GM12878 (cell line): ENCODE measurements at regions not wholly inside any gene's neighbourhood (a gene's known extent, or its start where the extent isn't known, plus 50 kb on each side); places are given as distances from the start of the nearest gene placed in this dataset.

ENCODE experiments used
- ATAC-seq: fragments of 200-7000 bp; cut with Tn5 transposase; 3 replicates; pipeline ENCODE4 v1.9.1; 2020; ENCODE audit warnings: mild to moderate bottlenecking, moderate library complexity
- BruUV-seq: library from RNA; stranded (reverse); fragments of 400-500 nt; replicated peaks from 2 replicates; lab custom pipeline; 2021; lab: Mats Ljungman, UMichigan
- CTCF ChIA-PET: fragments of 300-600 bp; sonication (Branson Sonifier 250); formaldehyde crosslinking; extraction: SDS; loops from one replicate; lab custom pipeline; 2021; ENCODE audit warnings: inconsistent platforms; lab: Yijun Ruan, JAX
- POLR2A ChIA-PET: fragments of 350-600 bp; formaldehyde crosslinking; extraction: SDS; loops from one replicate; lab custom pipeline; 2021; ENCODE audit warnings: inconsistent platforms; lab: Charles Lee
- RAD21 ChIA-PET: fragments of 300-600 bp; sonication (Branson Sonifier 250); formaldehyde crosslinking; loops from one replicate; lab custom pipeline; 2023; ENCODE audit warnings: antibody characterized with exemption; ENCODE audit not compliant: unreplicated experiment; lab: Charles Lee
- SMC1A ChIA-PET: fragments of 300-600 bp; sonication (Branson Sonifier 250); formaldehyde crosslinking; loops from one replicate; lab custom pipeline; 2023; ENCODE audit not compliant: unreplicated experiment, uncharacterized antibody; lab: Charles Lee
- DNase-seq: peaks from one replicate; pipeline ENCODE4 v3.0.0-alpha.2; 2011; ENCODE audit warnings: low read depth, low spot score
- FAIRE-seq: peaks from 3 replicates; lab custom pipeline; 2011; peaks lifted over from hg19 to GRCh38; lab: Jason Lieb, UNC
- H2AFZ ChIP-seq: 2 replicates; pipeline ENCODE4 v1.6.0; 2011; ENCODE audit warnings: low read depth, low read length, control low read depth; ENCODE audit not compliant: control insufficient read depth
- H3K27ac ChIP-seq: 2 replicates; pipeline ENCODE4 v1.5.1; 2011; ENCODE audit warnings: control low read depth; ENCODE audit not compliant: control insufficient read depth, insufficient read depth
- H3K27me3 ChIP-seq, 2 experiments: replicated peaks in 1 of 2; 2 replicates each; pipeline versions ENCODE4 v1.6.0 to v1.6.1; 2011; ENCODE audit warnings: low read length in 1 of 2; ENCODE audit not compliant: control insufficient read depth in 2 of 2, insufficient read depth in 2 of 2
- H3K36me3 ChIP-seq, 2 experiments: 2 replicates each; pipeline ENCODE4 v1.5.1; 2011; ENCODE audit warnings: low read length in 1 of 2; ENCODE audit not compliant: control insufficient read depth in 2 of 2, insufficient read depth in 2 of 2
- H3K4me1 ChIP-seq: 2 replicates; pipeline ENCODE4 v1.6.1; 2011; ENCODE audit warnings: mild to moderate bottlenecking, low read length, moderate library complexity, mixed read lengths; ENCODE audit not compliant: control insufficient read depth, insufficient read depth
- H3K4me2 ChIP-seq: 2 replicates; pipeline ENCODE4 v1.6.0; 2011; ENCODE audit warnings: control low read depth; ENCODE audit not compliant: control insufficient read depth, insufficient read depth
- H3K4me3 ChIP-seq: fragments of 200-600 bp; sonication (generic); 2 replicates; pipeline ENCODE4 v1.5.1; 2016
- H3K79me2 ChIP-seq: 2 replicates; pipeline ENCODE4 v1.6.0; 2011; ENCODE audit warnings: low read length; ENCODE audit not compliant: control insufficient read depth, insufficient read depth
- H3K9ac ChIP-seq: 2 replicates; pipeline ENCODE4 v1.8.0; 2011; ENCODE audit warnings: low read length, control low read depth, mixed read lengths; ENCODE audit not compliant: control insufficient read depth, insufficient read depth
- H3K9me3 ChIP-seq: replicated peaks from 3 replicates; pipeline ENCODE4 v1.5.1; 2011; ENCODE audit warnings: mild to moderate bottlenecking, low read length; ENCODE audit not compliant: control insufficient read depth, insufficient read depth
- H4K20me1 ChIP-seq: 2 replicates; pipeline ENCODE4 v1.6.0; 2011; ENCODE audit not compliant: control insufficient read depth, insufficient read depth
- ATF7 ChIP-seq: fragments of 450-650 bp; IDR thresholded peaks from 2 replicates; pipeline ENCODE4 v1.6.1; 2016; ENCODE audit warnings: low read depth, mild to moderate bottlenecking
- BHLHE40 ChIP-seq, 2 experiments: fragments of 450-650 bp in 1 of 2; IDR thresholded peaks; 2 replicates each; pipeline ENCODE4 v1.6.1; 2011 to 2017; ENCODE audit warnings: low read depth in 2 of 2, borderline replicate concordance in 1 of 2, improper control_type of control experiment in 1 of 2, low read length in 1 of 2, mild to moderate bottlenecking in 1 of 2
- BRCA1 ChIP-seq: IDR thresholded peaks from 2 replicates; pipeline ENCODE4 v1.6.1; 2011; ENCODE audit warnings: low read depth, low read length, improper control_type of control experiment
- DPF2 ChIP-seq: fragments of 450-650 bp; IDR thresholded peaks from 2 replicates; pipeline ENCODE4 v1.6.1; 2017; ENCODE audit warnings: mild to moderate bottlenecking
- MTA3 ChIP-seq: IDR thresholded peaks from 2 replicates; pipeline ENCODE4 v1.6.1; 2012; ENCODE audit warnings: low read length, inconsistent platforms, borderline replicate concordance
- NR2C2 ChIP-seq: IDR thresholded peaks from 2 replicates; pipeline ENCODE4 v1.6.1; 2011; ENCODE audit warnings: borderline replicate concordance, low read depth; ENCODE audit not compliant: control insufficient read depth, insufficient read length
- PML ChIP-seq: IDR thresholded peaks from 2 replicates; pipeline ENCODE4 v1.6.1; 2012; ENCODE audit warnings: low read length, inconsistent platforms
- RCOR1 ChIP-seq: conservative IDR thresholded peaks from 2 replicates; pipeline ENCODE4 v1.6.1; 2012; ENCODE audit warnings: low read depth, low read length, improper control_type of control experiment
- STAT1 ChIP-seq: fragments of 450-650 bp; conservative IDR thresholded peaks from 2 replicates; pipeline ENCODE4 v1.6.1; 2014; ENCODE audit warnings: antibody characterized with exemption, mild to moderate bottlenecking
- WGBS: methylation state at CpG from one replicate; pipeline ENCODE4 v1.1.6; 2016; ENCODE audit warnings: low lambda C conversion rate; ENCODE audit not compliant: insufficient replicate concordance, insufficient coverage; ENCODE audit errors: missing lambda C conversion rate; 5-methylcytosine and 5-hydroxymethylcytosine counted together
- in situ Hi-C: fragments of 300-500 bp; cut with MboI; formaldehyde crosslinking; loops from 9 replicates; pipeline ENCODE4 v1.14.3; 2018; ENCODE audit warnings: mixed read lengths
- intact Hi-C: fragments of 100-400 bp; cut with micrococcal nuclease; formaldehyde crosslinking; loops from one replicate; pipeline ENCODE4 v1.14.2; 2022; ENCODE audit not compliant: unreplicated experiment
- TF ChIP-seq, protein P1 (sequence below): fragments of 450-650 bp; IDR thresholded peaks from 2 replicates; pipeline ENCODE4 v1.6.1; 2017; ENCODE audit warnings: borderline replicate concordance
- TF ChIP-seq, protein P2 (sequence below): IDR thresholded peaks from 2 replicates; pipeline ENCODE4 v1.6.1; 2011; ENCODE audit warnings: low read depth, mild to moderate bottlenecking, low read length, moderate library complexity, borderline replicate concordance; ENCODE audit errors: extremely low read depth
- TF ChIP-seq, protein P3 (sequence below): IDR thresholded peaks from 2 replicates; pipeline ENCODE4 v1.6.1; 2011; ENCODE audit warnings: borderline replicate concordance, low read depth, mild to moderate bottlenecking, moderate library complexity, mixed read lengths, low read length; ENCODE audit not compliant: insufficient read depth; ENCODE audit errors: extremely low read length

DNA sequence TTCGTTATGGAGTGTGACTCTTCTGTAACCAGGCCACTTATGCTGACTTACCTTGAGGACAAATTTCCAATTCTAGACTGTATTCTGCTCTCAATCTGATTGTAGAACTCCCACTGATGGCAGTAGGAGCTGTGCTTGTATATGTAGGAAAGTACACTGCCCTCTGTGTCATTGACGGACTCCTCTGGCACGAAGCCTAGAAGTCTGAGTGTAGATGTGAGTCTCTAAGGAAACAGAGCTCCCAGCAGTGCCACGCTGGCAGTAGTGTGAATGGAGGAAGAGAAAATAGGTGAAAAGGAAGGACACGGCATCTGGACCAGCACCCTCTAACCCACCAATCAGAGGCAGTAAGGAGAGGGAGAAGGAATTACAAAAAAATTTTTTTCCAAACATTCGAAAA, 130.4 kb upstream of the ADGRL2 start:
- RAD21 ChIA-PET = no interaction called here

DNA sequence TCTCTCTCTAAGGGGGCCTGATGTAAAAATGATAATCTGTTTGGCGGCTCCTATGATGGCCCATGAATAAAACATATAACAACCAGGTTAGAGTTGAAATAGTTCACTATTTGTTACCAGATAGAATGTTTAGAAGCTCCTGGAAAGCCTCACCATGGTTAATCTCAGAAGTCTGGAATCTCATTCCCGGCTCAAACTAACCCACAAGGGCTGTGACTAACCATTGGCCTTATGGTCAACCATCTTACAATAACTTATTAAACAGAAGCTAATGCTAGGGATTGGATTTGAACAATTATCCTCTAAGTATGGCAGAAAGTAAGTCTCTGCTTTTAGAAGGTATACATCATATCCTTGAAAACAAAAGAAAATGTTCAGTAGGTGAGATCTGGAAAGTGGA, 134.1 kb upstream of the ADGRL2 start:
- RAD21 ChIA-PET = interaction anchor here (2.1 kb wide), 1 partner anchor 117 kb away, joined by 7 read pairs; no protein-coding TSS in a partner anchor
- H4K20me1 ChIP-seq = no peaks in the 10 kb centered on the region
- BruUV-seq = no TSS peak

More for the DNA sequence above, 130.4 kb upstream of the ADGRL2 start:
- no peak overlapping the region for H2AFZ ChIP-seq
- no peak for FAIRE-seq
- no peak overlapping the region for H3K27ac ChIP-seq
- ChIA-PET POLR2A (interaction anchor here (0.6 kb wide), 1 partner anchor 10 kb away, joined by 3 read pairs; no protein-coding TSS in a partner anchor), SMC1A (interaction anchor here (2.3 kb wide), 1 partner anchor 119 kb away, joined by 8 read pairs; no protein-coding TSS in a partner anchor), CTCF (interaction anchor here (0.8 kb wide), 1 partner anchor 10 kb away, joined by 3 read pairs; no protein-coding TSS in a partner anchor)
- no peak for DNase-seq
- H3K4me1 ChIP-seq = no peaks in the 10 kb centered on the region
- no peaks in the 10 kb centered on the region for H3K9me3 ChIP-seq
- no peak overlapping the region for H3K9ac ChIP-seq
- H3K27me3 ChIP-seq = 0 out of 4 replicates have a peak, but pooled peaks cover 0 to 2% of the 10 kb centered on the region in 2 experiments
- BruUV-seq = no TSS peak
- no peak for TF ChIP-seq PML
- no peak overlapping the region for H3K4me2 ChIP-seq
- no peaks in the 10 kb centered on the region; a peak in 1 of 4 replicates for H3K36me3 ChIP-seq
- in situ Hi-C loops = no loop called here
- intact Hi-C loops = no loop called here
- WGBS = 11% methylated on average over 6 of the region's 6 CpGs
- no peak overlapping the region for H3K4me3 ChIP-seq
- no peaks in the 10 kb centered on the region for H4K20me1 ChIP-seq
- no peak for ATAC-seq
- no peaks in the 10 kb centered on the region for H3K79me2 ChIP-seq

More for the DNA sequence above, 134.1 kb upstream of the ADGRL2 start:
- WGBS = 0% methylated on average over 2 of the region's 2 CpGs
- ChIA-PET SMC1A (interaction anchor here (0.7 to 2.6 kb wide), 2 partner anchors 116 to 287 kb away, joined by 3 to 12 read pairs; no protein-coding TSS in a partner anchor), CTCF (interaction anchor here (1.0 kb wide), 1 partner anchor 81 kb away, joined by 3 read pairs; no protein-coding TSS in a partner anchor), POLR2A (no interaction called here)
- Histone ChIP-seq H3K4me1 (no peaks in the 10 kb centered on the region), H3K9ac (no peak overlapping the region), H3K79me2 (no peaks in the 10 kb centered on the region), H3K4me3 (no peak overlapping the region), H3K27ac (no peak overlapping the region), H3K27me3 (0 out of 4 replicates have a peak, but pooled peaks cover 0 to 2% of the 10 kb centered on the region in 2 experiments), H3K4me2 (no peak overlapping the region), H3K36me3 (no peaks in the 10 kb centered on the region; a peak in 1 of 4 replicates), H2AFZ (no peak overlapping the region), H3K9me3 (no peaks in the 10 kb centered on the region)
- ATAC-seq (no peak), FAIRE-seq (no peak), DNase-seq (no peak)
- TF ChIP-seq, protein P1, sequence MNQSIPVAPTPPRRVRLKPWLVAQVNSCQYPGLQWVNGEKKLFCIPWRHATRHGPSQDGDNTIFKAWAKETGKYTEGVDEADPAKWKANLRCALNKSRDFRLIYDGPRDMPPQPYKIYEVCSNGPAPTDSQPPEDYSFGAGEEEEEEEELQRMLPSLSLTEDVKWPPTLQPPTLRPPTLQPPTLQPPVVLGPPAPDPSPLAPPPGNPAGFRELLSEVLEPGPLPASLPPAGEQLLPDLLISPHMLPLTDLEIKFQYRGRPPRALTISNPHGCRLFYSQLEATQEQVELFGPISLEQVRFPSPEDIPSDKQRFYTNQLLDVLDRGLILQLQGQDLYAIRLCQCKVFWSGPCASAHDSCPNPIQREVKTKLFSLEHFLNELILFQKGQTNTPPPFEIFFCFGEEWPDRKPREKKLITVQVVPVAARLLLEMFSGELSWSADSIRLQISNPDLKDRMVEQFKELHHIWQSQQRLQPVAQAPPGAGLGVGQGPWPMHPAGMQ = no peak
- TF ChIP-seq DPF2 (no peak), BRCA1 (no peak), BHLHE40 (IDR thresholded peaks at IDR 0.05; ENCODE audit: borderline replicate concordance in 1 of 2, low read depth in 2 of 2, low read length in 1 of 2) (no peak), STAT1 (no peak), NR2C2 (no peak), RCOR1 (no peak), MTA3 (no peak), ATF7 (no peak), PML (no peak)
- TF ChIP-seq, protein P2, sequence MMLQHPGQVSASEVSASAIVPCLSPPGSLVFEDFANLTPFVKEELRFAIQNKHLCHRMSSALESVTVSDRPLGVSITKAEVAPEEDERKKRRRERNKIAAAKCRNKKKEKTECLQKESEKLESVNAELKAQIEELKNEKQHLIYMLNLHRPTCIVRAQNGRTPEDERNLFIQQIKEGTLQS = no peak
- TF ChIP-seq, protein P3, sequence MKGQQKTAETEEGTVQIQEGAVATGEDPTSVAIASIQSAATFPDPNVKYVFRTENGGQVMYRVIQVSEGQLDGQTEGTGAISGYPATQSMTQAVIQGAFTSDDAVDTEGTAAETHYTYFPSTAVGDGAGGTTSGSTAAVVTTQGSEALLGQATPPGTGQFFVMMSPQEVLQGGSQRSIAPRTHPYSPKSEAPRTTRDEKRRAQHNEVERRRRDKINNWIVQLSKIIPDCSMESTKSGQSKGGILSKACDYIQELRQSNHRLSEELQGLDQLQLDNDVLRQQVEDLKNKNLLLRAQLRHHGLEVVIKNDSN = no peak
- intact Hi-C loops = no loop called here
- in situ Hi-C loops = no loop called here
